Ovary (tissue), 7 donors: ENCODE measurements at regions not wholly inside any gene's neighbourhood (a gene's known extent, or its start where the extent isn't known, plus 50 kb on each side); places are given as distances from the start of the nearest gene placed in this dataset.

Experiments used
- DNase-seq, 5 donors: peaks; one replicate each; pipeline ENCODE4 v3.0.0-alpha.2; 2019 to 2020
- H3K27ac ChIP-seq, 2 donors: fragments of 200-600 bp; one replicate each; pipeline versions ENCODE4 v1.5.1 to v1.8.0; 2019 to 2022
- H3K27me3 ChIP-seq: fragments of 200-600 bp; one replicate; pipeline ENCODE4 v1.8.0; 2022
- H3K36me3 ChIP-seq: fragments of 200-600 bp; sonication (generic); one replicate; pipeline ENCODE4 v1.5.1; 2019
- H3K4me1 ChIP-seq: one replicate; pipeline ENCODE4 v1.8.1; 2013; ENCODE audit warnings: mild to moderate bottlenecking, moderate library complexity; ENCODE audit not compliant: insufficient read depth
- H3K4me3 ChIP-seq: fragments of 200-600 bp; sonication (generic); one replicate; pipeline ENCODE4 v1.5.1; 2017
- H3K9me3 ChIP-seq, 2 donors: fragments of 200-600 bp in 1 of 2; sonication (generic) in 1 of 2; one replicate each; pipeline versions ENCODE4 v1.5.1 to v1.8.1; 2013 to 2019; ENCODE audit warnings: mild to moderate bottlenecking in 1 of 2, moderate library complexity in 1 of 2
- EP300 ChIP-seq: sonication (generic); formaldehyde crosslinking; IDR thresholded peaks from one replicate; pipeline ENCODE4 v1.6.1; 2017; ENCODE audit warnings: antibody characterized with exemption
- POLR2A ChIP-seq: fragments of 450-650 bp; IDR thresholded peaks from one replicate; pipeline ENCODE4 v1.6.1; 2017; ENCODE audit warnings: antibody characterized with exemption, mild to moderate bottlenecking, moderate library complexity
- WGBS, 3 donors: extraction: QIAGEN DNeasy Blood & Tissue Kit in 1 of 3; methylation state at CpG; one replicate each; pipeline versions ENCODE4 v1.1.5 to v1.1.7; 2013 to 2017; 5-methylcytosine and 5-hydroxymethylcytosine counted together
- intact Hi-C, 4 donors: fragments of 100-400 bp; cut with DNase I; formaldehyde crosslinking; loops; one replicate each; pipeline versions ENCODE4 v1.11.0 to v1.15.1; 2022 to 2023
- TF ChIP-seq, protein P1 (sequence below), 3 donors: fragments of 450-650 bp in 2 of 3; fragments of 200-600 bp in 1 of 3; IDR thresholded peaks; one replicate each; pipeline versions ENCODE4 v1.5.1 to v1.8.0; 2016 to 2022; ENCODE audit warnings: antibody characterized with exemption in 3 of 3, mild to moderate bottlenecking in 1 of 3
- donor health status: DM: no; HTN: no; CAD: no; lungs with moderate emphysema.
- donor health status: DM: no; HTN: no; CAD: no.
- donor health status: Bipolar disorder and iron deficiency.
- donor health status: DM: no; HTN: no; CAD: no.
- donor health status: DM: yes; HTN: yes; CAD: no.

DNA sequence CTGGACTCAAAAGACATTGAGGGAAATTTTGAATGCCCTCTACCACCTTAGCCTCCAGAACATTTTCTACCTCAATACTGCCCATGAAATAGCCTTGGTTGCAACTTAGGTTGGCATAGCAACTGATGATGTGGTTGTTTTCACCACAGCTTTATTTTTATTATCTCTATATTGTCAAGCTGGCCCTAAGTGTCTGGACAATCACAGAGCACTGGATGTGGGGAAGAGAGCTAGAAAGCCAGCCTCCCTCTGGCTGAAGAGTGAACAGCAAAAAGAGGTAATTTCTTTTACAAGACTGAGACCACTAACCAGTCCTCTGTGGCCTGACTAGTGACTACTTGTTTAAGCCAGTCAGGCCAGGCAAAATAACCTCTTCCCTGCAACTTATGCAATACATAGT lies 159.6 kb downstream of the HS3ST2 start:
- Histone ChIP-seq H3K27me3 (no peaks in the 10 kb centered on the region), H3K36me3 (no peaks in the 10 kb centered on the region), H3K4me3 (no peak overlapping the region), H3K4me1 (no peaks in the 10 kb centered on the region), H3K9me3 (no peaks in the 10 kb centered on the region), H3K27ac (no peak overlapping the region)
- intact Hi-C loops, result no loop called here
- TF ChIP-seq POLR2A (no peak), EP300 (no peak)
- TF ChIP-seq, protein P1, sequence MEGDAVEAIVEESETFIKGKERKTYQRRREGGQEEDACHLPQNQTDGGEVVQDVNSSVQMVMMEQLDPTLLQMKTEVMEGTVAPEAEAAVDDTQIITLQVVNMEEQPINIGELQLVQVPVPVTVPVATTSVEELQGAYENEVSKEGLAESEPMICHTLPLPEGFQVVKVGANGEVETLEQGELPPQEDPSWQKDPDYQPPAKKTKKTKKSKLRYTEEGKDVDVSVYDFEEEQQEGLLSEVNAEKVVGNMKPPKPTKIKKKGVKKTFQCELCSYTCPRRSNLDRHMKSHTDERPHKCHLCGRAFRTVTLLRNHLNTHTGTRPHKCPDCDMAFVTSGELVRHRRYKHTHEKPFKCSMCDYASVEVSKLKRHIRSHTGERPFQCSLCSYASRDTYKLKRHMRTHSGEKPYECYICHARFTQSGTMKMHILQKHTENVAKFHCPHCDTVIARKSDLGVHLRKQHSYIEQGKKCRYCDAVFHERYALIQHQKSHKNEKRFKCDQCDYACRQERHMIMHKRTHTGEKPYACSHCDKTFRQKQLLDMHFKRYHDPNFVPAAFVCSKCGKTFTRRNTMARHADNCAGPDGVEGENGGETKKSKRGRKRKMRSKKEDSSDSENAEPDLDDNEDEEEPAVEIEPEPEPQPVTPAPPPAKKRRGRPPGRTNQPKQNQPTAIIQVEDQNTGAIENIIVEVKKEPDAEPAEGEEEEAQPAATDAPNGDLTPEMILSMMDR (IDR thresholded peaks at IDR 0.05), result no peak
- DNase-seq, result no peak

DNA sequence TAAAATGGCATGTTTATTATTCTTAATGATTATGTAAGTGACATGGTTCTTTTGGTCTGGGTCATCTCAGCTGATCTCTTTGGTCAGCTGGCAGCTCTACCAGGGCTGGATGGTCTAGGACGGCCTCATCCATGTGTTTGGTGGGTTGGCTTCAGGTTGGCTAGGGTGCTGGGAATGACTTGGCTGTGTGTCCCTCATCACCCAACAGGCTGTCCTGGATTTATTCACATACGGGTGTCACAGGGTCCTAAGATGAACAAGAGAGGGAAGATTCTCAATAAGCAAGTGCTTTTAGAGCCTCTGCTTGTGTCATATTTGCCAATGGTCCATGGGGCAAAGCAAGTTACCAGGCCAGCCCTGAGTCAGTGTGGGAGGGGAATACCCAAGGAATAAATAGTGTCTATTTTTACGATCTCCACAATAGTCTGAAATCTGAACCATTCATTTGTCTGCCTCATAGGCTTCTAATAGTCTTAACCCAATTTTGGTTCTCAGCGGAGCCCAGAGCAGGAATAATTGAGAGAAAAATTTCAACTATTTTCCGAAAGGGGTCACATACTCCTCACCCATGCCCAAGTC lies 157.5 kb downstream of the HS3ST2 start:
- TF ChIP-seq, protein P1 (IDR thresholded peaks at IDR 0.05), result no peak
- TF ChIP-seq POLR2A (no peak), EP300 (no peak)
- DNase-seq, result no peak
- intact Hi-C loops, result no loop called here

DNA sequence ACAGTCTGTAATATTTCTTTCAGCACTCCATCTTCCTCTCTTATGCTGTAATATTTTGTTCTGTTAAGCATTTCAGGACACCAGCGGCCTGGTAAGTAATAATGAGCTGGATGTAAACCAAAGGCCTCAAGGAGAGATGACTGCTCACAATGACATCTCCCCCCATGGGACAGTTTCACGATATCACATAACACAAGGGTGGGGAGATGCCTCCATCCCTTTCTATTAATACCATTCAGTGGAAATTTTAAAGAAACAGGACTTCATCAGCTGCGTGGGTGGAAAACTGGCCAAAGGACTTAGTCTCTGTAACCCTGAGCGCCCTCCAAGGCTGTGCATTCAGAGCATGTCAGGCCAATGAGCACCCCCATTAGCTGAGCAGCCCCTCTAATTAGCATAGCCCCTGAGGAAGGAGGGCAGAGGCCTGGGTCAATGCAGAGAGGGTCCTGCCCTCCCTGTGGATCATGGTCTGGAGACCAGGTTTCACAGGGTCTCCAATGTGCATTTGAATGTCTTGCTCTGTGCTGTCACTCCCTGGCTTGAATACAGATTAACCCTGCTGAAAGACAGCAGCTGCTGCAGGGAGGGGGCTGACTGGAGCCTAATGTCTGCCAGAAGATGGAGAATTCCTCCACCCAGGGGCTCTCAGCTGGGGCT lies 156.4 kb downstream of the HS3ST2 start:
- Histone ChIP-seq H3K4me3 (no peak overlapping the region), H3K27ac (no peak overlapping the region), H3K9me3 (no peaks in the 10 kb centered on the region), H3K27me3 (no peaks in the 10 kb centered on the region), H3K36me3 (no peaks in the 10 kb centered on the region), H3K4me1 (no peaks in the 10 kb centered on the region)
- intact Hi-C loops, result no loop called here
- TF ChIP-seq, protein P1 (IDR thresholded peaks at IDR 0.05), result no peak
- 31 to 44% (median 42%) methylated on average over 4 of the region's 4 CpGs for WGBS, 3 donors
- no peak for DNase-seq

More for the DNA sequence above, 157.5 kb downstream of the HS3ST2 start:
- H3K36me3 ChIP-seq, result no peaks in the 10 kb centered on the region
- H3K27me3 ChIP-seq, result no peaks in the 10 kb centered on the region
- no peaks in the 10 kb centered on the region for H3K4me1 ChIP-seq
- no peaks in the 10 kb centered on the region for H3K9me3 ChIP-seq
- no peak overlapping the region for H3K4me3 ChIP-seq
- no peak overlapping the region for H3K27ac ChIP-seq
- WGBS, 3 donors, result 71 to 89% (median 84%) methylated on average over 5 of the region's 5 CpGs

DNA sequence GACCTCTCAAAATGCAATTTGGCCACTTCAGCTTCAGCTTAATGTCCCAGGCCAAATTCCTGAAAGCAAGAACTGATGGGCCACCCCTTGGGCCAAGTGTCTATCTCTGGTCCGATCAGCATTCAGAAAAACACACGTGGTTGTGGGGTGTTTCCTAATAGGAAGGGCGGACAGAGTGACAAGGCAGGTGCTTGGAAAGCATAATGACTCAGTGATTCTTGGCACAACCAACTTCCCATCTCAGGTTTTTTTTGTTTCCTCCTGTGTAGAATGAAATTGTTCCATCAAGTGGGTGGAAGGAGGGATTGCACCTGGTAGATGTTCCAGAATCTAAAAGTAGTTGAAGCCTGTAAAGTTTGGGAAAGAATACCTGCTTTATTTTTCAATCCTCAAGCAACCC lies 155.6 kb downstream of the HS3ST2 start:
- no peak for DNase-seq
- Histone ChIP-seq H3K4me1 (no peaks in the 10 kb centered on the region), H3K36me3 (no peaks in the 10 kb centered on the region), H3K27ac (no peak overlapping the region), H3K27me3 (no peaks in the 10 kb centered on the region), H3K9me3 (no peaks in the 10 kb centered on the region), H3K4me3 (no peak overlapping the region)
- intact Hi-C loops, result no loop called here
- TF ChIP-seq, protein P1 (IDR thresholded peaks at IDR 0.05), result no peak
- no peak for TF ChIP-seq EP300
- no peak for TF ChIP-seq POLR2A
- WGBS, 3 donors, result 59 to 68% (median 64%) methylated on average over 3 of the region's 3 CpGs
